Peyer's patch (tissue), 4 donors: ENCODE measurements at regions not wholly inside any gene's neighbourhood (a gene's known extent, or its start where the extent isn't known, plus 50 kb on each side); places are given as distances from the start of the nearest gene placed in this dataset.
A peak's percentile ranks its signal among the peaks of the same experiment; 100 is the strongest.

ENCODE experiments used
- DNase-seq, 3 donors: peaks; one replicate each; pipeline ENCODE4 v3.0.0-alpha.2; 2017 to 2019
- H3K27ac ChIP-seq, 4 donors: fragments of 200-600 bp; sonication (generic); one replicate each; pipeline ENCODE4 v1.5.1; 2016 to 2019
- H3K27me3 ChIP-seq, 2 donors: fragments of 200-600 bp; sonication (generic); one replicate each; pipeline ENCODE4 v1.5.1; 2019
- H3K36me3 ChIP-seq, 3 donors: fragments of 200-600 bp; sonication (generic); one replicate each; pipeline ENCODE4 v1.5.1; 2016 to 2019
- H3K4me1 ChIP-seq, 4 donors: fragments of 200-600 bp; sonication (generic); one replicate each; pipeline ENCODE4 v1.5.1; 2016 to 2019
- H3K4me3 ChIP-seq, 4 donors: fragments of 200-600 bp; sonication (generic); 1 replicate in 3 of 4; 2 replicates in 1 of 4; pipeline ENCODE4 v1.5.1; 2016 to 2019; ENCODE audit warnings: mild to moderate bottlenecking in 1 of 4
- H3K9me3 ChIP-seq, 4 donors: fragments of 200-600 bp; sonication (generic); one replicate each; pipeline ENCODE4 v1.5.1; 2016 to 2019; ENCODE audit warnings: mild to moderate bottlenecking in 1 of 4
- CTCF ChIP-seq, 6 experiments: fragments of 450-650 bp in 4 of 6; fragments of 200-600 bp in 2 of 6; sonication (generic) in 1 of 6; IDR thresholded peaks; one replicate each; pipeline ENCODE4 v1.5.1; 2017 to 2019; ENCODE audit warnings: antibody characterized with exemption in 6 of 6, mild to moderate bottlenecking in 3 of 6, moderate library complexity in 1 of 6
- POLR2A ChIP-seq, 2 donors: fragments of 450-650 bp; IDR thresholded peaks; one replicate each; pipeline ENCODE4 v1.5.1; 2017; ENCODE audit warnings: antibody characterized with exemption in 2 of 2, mild to moderate bottlenecking in 2 of 2, moderate library complexity in 2 of 2

- Histone ChIP-seq H3K27ac (peak overlapping the region in 3 of 4 donors; percentile 38 to 82 (median 74)), H3K4me3 (no peak overlapping the region), H3K4me1 (peaks cover 0 to 8% (median 0%) of the 10 kb centered on the region in 4 donors), H3K27me3 (no peaks in the 10 kb centered on the region), H3K36me3 (no peaks in the 10 kb centered on the region), H3K9me3 (no peaks in the 10 kb centered on the region)
- no peak for TF ChIP-seq CTCF (IDR thresholded peaks at IDR 0.05)
- TF ChIP-seq POLR2A (IDR thresholded peaks at IDR 0.05): no peak
- DNase-seq: no peak
Measured at GRCh38 chr7:47191316-47191715, 390.6 kb downstream of the TNS3 start.

- no peak overlapping the region for H3K27ac ChIP-seq
- H3K4me1 ChIP-seq: peaks cover 0 to 8% (median 0%) of the 10 kb centered on the region in 4 donors
- H3K27me3 ChIP-seq: no peaks in the 10 kb centered on the region
- no peak overlapping the region for H3K4me3 ChIP-seq
- no peak for TF ChIP-seq CTCF (IDR thresholded peaks at IDR 0.05)
- TF ChIP-seq POLR2A (IDR thresholded peaks at IDR 0.05): no peak
- no peak for DNase-seq
- no peaks in the 10 kb centered on the region for H3K36me3 ChIP-seq
- no peaks in the 10 kb centered on the region for H3K9me3 ChIP-seq
Measured at GRCh38 chr7:47190462-47190861, 391.4 kb downstream of the TNS3 start.

GRCh38 chr7:47188653-47189315, 393.1 kb downstream of the TNS3 start:
- no peak overlapping the region for H3K4me3 ChIP-seq
- H3K4me1 ChIP-seq: peaks cover 0 to 8% (median 0%) of the 10 kb centered on the region in 4 donors
- no peak overlapping the region for H3K27ac ChIP-seq
- no peaks in the 10 kb centered on the region for H3K27me3 ChIP-seq
- no peak for TF ChIP-seq POLR2A (IDR thresholded peaks at IDR 0.05)
- no peak for TF ChIP-seq CTCF (IDR thresholded peaks at IDR 0.05)
- no peaks in the 10 kb centered on the region for H3K36me3 ChIP-seq
- no peak for DNase-seq
- no peaks in the 10 kb centered on the region for H3K9me3 ChIP-seq

- TF ChIP-seq CTCF (IDR thresholded peaks at IDR 0.05) (no peak), POLR2A (IDR thresholded peaks at IDR 0.05) (no peak)
- no peaks in the 10 kb centered on the region for H3K9me3 ChIP-seq
- DNase-seq: no peak
Measured at GRCh38 chr7:47188136-47188535, 393.8 kb downstream of the TNS3 start.

GRCh38 chr7:47186316-47186715, 395.6 kb downstream of the TNS3 start:
- Histone ChIP-seq H3K4me1 (peaks cover 0 to 6% (median 0%) of the 10 kb centered on the region in 4 donors), H3K27me3 (no peaks in the 10 kb centered on the region), H3K36me3 (no peaks in the 10 kb centered on the region), H3K9me3 (no peaks in the 10 kb centered on the region), H3K27ac (no peak overlapping the region), H3K4me3 (no peak overlapping the region)
- peak in 1 of 3 donors; percentile 51 for DNase-seq
- no peak for TF ChIP-seq CTCF (IDR thresholded peaks at IDR 0.05)
- TF ChIP-seq POLR2A (IDR thresholded peaks at IDR 0.05): no peak

More at GRCh38 chr7:47188136-47188535, 393.8 kb downstream of the TNS3 start:
- H3K36me3 ChIP-seq: no peaks in the 10 kb centered on the region
- H3K4me1 ChIP-seq: peaks cover 0 to 8% (median 0%) of the 10 kb centered on the region in 4 donors
- no peak overlapping the region for H3K4me3 ChIP-seq
- no peak overlapping the region for H3K27ac ChIP-seq
- no peaks in the 10 kb centered on the region for H3K27me3 ChIP-seq
